Mesendoderm (in vitro differentiated cells): ENCODE measurements at regions not wholly inside any gene's neighbourhood (a gene's known extent, or its start where the extent isn't known, plus 50 kb on each side); places are given as distances from the start of the nearest gene placed in this dataset.
A peak's percentile ranks its signal among the peaks of the same experiment; 100 is the strongest.

ENCODE experiments used
- DNase-seq: peaks from one replicate; pipeline ENCODE4 v3.0.0; 2013
- H2AK5ac ChIP-seq: 2 replicates; pipeline ENCODE4 v1.6.1; 2013; ENCODE audit warnings: low read length, inconsistent platforms
- H2BK120ac ChIP-seq: 2 replicates; pipeline ENCODE4 v1.6.1; 2013; ENCODE audit warnings: low read depth, mild to moderate bottlenecking, low read length, moderate library complexity, mixed read lengths
- H2BK15ac ChIP-seq: replicated peaks from 2 replicates; pipeline ENCODE4 v1.6.1; 2013; ENCODE audit warnings: low read depth, mild to moderate bottlenecking, moderate library complexity
- H2BK5ac ChIP-seq: 2 replicates; pipeline ENCODE4 v1.6.1; 2013; ENCODE audit warnings: low read length, inconsistent platforms
- H3K18ac ChIP-seq: 2 replicates; pipeline ENCODE4 v1.6.1; 2013; ENCODE audit warnings: mild to moderate bottlenecking, low read length, mixed read lengths
- H3K23ac ChIP-seq: one replicate; pipeline ENCODE4 v1.6.1; 2013; ENCODE audit warnings: low read length
- H3K27ac ChIP-seq: 2 replicates; pipeline ENCODE4 v1.5.1; 2013; ENCODE audit warnings: low read depth, mild to moderate bottlenecking, inconsistent platforms, low read length, moderate library complexity
- H3K27me3 ChIP-seq: 2 replicates; pipeline ENCODE4 v1.6.1; 2013; ENCODE audit warnings: low read length, control low read depth, mild to moderate bottlenecking, inconsistent platforms; ENCODE audit not compliant: insufficient read depth, poor library complexity
- H3K36me3 ChIP-seq: 2 replicates; pipeline ENCODE4 v1.6.1; 2013; ENCODE audit warnings: low read length, inconsistent platforms; ENCODE audit not compliant: control insufficient read depth, insufficient read depth
- H3K4ac ChIP-seq: one replicate; pipeline ENCODE4 v1.6.1; 2013; ENCODE audit warnings: low read depth, mild to moderate bottlenecking, low read length, moderate library complexity
- H3K4me1 ChIP-seq: 2 replicates; pipeline ENCODE4 v1.6.1; 2013; ENCODE audit warnings: low read depth, low read length, inconsistent platforms; ENCODE audit not compliant: control insufficient read depth
- H3K4me2 ChIP-seq: 2 replicates; pipeline ENCODE4 v1.6.1; 2013; ENCODE audit warnings: low read length
- H3K4me3 ChIP-seq: 2 replicates; pipeline ENCODE4 v1.5.1; 2013; ENCODE audit warnings: mild to moderate bottlenecking, low read length
- H3K56ac ChIP-seq: one replicate; pipeline ENCODE4 v1.6.1; 2013; ENCODE audit warnings: low read length
- H3K79me1 ChIP-seq: 2 replicates; pipeline ENCODE4 v1.6.1; 2013; ENCODE audit warnings: low read length, inconsistent platforms
- H3K79me2 ChIP-seq: 2 replicates; pipeline ENCODE4 v1.6.1; 2013; ENCODE audit warnings: mild to moderate bottlenecking, low read length; ENCODE audit not compliant: control insufficient read depth, insufficient read depth
- H3K9ac ChIP-seq: 2 replicates; pipeline ENCODE4 v1.6.1; 2013; ENCODE audit warnings: low read length, inconsistent platforms
- H4K5ac ChIP-seq: one replicate; pipeline ENCODE4 v1.6.1; 2013; ENCODE audit warnings: low read length
- H4K8ac ChIP-seq: one replicate; pipeline ENCODE4 v1.6.1; 2013; ENCODE audit warnings: low read depth, mild to moderate bottlenecking, control low read depth, low read length, moderate library complexity
- WGBS: extraction: QIAGEN DNeasy Blood & Tissue Kit; methylation state at CpG from one replicate; pipeline ENCODE4 v1.1.7; 2013; ENCODE audit warnings: low lambda C conversion rate, missing lambda C conversion rate; ENCODE audit not compliant: insufficient coverage; ENCODE audit errors: extremely low coverage; 5-methylcytosine and 5-hydroxymethylcytosine counted together

DNA sequence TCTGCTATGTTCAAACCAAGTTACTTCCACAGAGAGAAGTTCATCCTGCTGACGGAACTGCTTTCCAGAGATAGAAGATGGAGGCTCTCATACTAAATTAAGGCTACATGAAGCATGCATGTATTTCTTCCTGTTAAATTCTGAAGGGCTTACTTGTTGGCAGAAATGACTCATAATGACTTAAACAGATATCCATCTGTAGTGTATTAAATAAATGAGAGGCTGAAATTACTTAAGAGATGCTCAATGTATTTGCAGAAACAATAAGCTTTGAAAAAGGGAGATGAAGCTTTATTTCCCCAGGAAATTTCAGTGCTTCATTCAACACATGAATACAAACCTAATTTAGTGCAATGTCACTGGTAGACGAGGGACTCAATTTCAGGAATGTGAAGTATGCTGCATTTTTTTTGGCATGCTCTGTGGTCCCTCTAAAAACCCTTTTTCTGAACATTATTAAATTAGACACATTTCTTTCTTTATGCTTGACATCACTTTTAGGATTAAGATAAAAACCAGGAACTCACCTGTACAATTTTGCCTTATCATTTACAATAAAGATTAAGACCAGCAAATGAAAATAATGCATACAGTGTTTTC is 759.1 kb upstream of the POU3F4 start:
- Histone ChIP-seq H3K4me2 (no peak overlapping the region), H3K4me1 (no peaks in the 10 kb centered on the region), H3K79me2 (no peaks in the 10 kb centered on the region), H2BK15ac (no peak overlapping the region), H3K36me3 (no peaks in the 10 kb centered on the region), H2AK5ac (no peak overlapping the region), H3K18ac (no peak overlapping the region), H2BK120ac (no peak overlapping the region), H3K27me3 (no peaks in the 10 kb centered on the region), H2BK5ac (no peak overlapping the region), H3K9ac (no peak overlapping the region), H3K27ac (no peak overlapping the region), H3K79me1 (no peaks in the 10 kb centered on the region), H4K5ac (no peak overlapping the region), H3K23ac (no peak overlapping the region), H3K56ac (no peak overlapping the region), H3K4me3 (no peak overlapping the region), H4K8ac (no peak overlapping the region), H3K4ac (no peak overlapping the region)
- no CpG with 5 or more reads among the region's 2 CpGs for WGBS
- peak; percentile 18 for DNase-seq

GRCh38 chrX:82756272-82756671 is 751.8 kb upstream of the POU3F4 start:
- Histone ChIP-seq H3K9ac (no peak overlapping the region), H4K5ac (no peak overlapping the region), H3K36me3 (no peaks in the 10 kb centered on the region), H2BK120ac (no peak overlapping the region), H3K27ac (no peak overlapping the region), H2BK5ac (no peak overlapping the region), H2BK15ac (no peak overlapping the region), H3K18ac (no peak overlapping the region), H3K79me2 (no peaks in the 10 kb centered on the region), H3K4ac (no peak overlapping the region), H4K8ac (no peak overlapping the region), H3K23ac (no peak overlapping the region), H3K4me1 (no peaks in the 10 kb centered on the region), H2AK5ac (no peak overlapping the region), H3K27me3 (no peaks in the 10 kb centered on the region), H3K79me1 (no peaks in the 10 kb centered on the region), H3K56ac (no peak overlapping the region), H3K4me2 (no peak overlapping the region), H3K4me3 (no peak overlapping the region)
- no CpG with 5 or more reads among the region's 6 CpGs for WGBS
- DNase-seq = no peak

DNA sequence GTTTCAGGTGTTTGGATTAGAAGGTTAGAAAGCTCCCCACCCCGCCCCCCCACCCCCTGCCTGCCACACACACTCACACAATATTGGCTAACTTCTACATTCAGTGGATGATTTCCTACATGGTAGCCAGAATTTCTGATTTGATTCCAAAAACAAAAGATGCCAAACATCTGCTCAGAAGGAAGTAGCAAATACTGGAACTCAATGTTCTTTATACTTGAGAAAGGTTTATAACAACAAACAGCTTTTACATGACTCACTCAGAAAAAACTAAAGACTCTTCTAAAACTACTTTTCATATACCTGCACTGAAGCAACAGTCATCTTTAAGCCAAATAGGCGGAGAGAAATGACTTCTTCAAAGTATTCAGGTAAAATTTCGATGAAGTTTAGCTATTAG is 750.5 kb upstream of the POU3F4 start:
- no peak overlapping the region for H3K9ac ChIP-seq
- no peak overlapping the region for H2BK15ac ChIP-seq
- H3K4ac ChIP-seq = no peak overlapping the region
- no peak overlapping the region for H4K8ac ChIP-seq
- H3K4me3 ChIP-seq = no peak overlapping the region
- no peak overlapping the region for H3K56ac ChIP-seq
- H3K23ac ChIP-seq = no peak overlapping the region
- H3K18ac ChIP-seq = no peak overlapping the region
- no peak overlapping the region for H2BK120ac ChIP-seq
- no peak overlapping the region for H4K5ac ChIP-seq
- no peaks in the 10 kb centered on the region for H3K79me1 ChIP-seq
- DNase-seq = no peak
- H2AK5ac ChIP-seq = no peak overlapping the region
- no peak overlapping the region for H3K27ac ChIP-seq
- H3K27me3 ChIP-seq = no peaks in the 10 kb centered on the region
- WGBS = no CpG with 5 or more reads among the region's 3 CpGs
- H3K4me1 ChIP-seq = no peaks in the 10 kb centered on the region
- H3K36me3 ChIP-seq = no peaks in the 10 kb centered on the region
- no peaks in the 10 kb centered on the region for H3K79me2 ChIP-seq
- H2BK5ac ChIP-seq = no peak overlapping the region
- H3K4me2 ChIP-seq = no peak overlapping the region

DNA sequence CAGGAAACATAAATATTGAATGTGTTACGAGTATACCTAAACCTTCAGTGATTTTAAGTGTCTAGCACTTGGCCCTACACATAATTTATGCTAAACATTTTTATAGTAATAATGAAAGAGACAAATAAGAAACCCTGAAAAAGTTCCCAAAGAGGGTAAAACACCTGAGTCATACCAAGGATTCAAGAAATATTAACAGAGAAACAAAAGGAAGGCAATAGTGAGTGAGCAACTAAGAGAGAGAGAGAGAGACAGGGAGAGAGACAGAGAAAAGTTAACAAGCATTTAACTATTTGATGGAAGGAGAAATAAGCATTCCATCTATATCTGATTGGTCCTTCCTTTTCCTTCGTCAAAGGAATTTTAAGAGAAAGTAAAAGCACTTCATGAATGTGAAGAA is 743.6 kb upstream of the POU3F4 start:
- Histone ChIP-seq H2AK5ac (no peak overlapping the region), H3K36me3 (no peaks in the 10 kb centered on the region), H3K9ac (no peak overlapping the region), H3K79me2 (no peaks in the 10 kb centered on the region), H3K4me2 (no peak overlapping the region), H3K56ac (no peak overlapping the region), H3K18ac (no peak overlapping the region), H4K8ac (no peak overlapping the region), H3K4me3 (no peak overlapping the region), H4K5ac (no peak overlapping the region), H3K4me1 (no peaks in the 10 kb centered on the region), H3K23ac (no peak overlapping the region), H3K79me1 (no peaks in the 10 kb centered on the region), H2BK15ac (no peak overlapping the region), H2BK120ac (no peak overlapping the region), H3K27me3 (no peaks in the 10 kb centered on the region), H3K4ac (no peak overlapping the region), H2BK5ac (no peak overlapping the region), H3K27ac (no peak overlapping the region)
- DNase-seq = no peak
- no CpG with 5 or more reads among the region's 2 CpGs for WGBS

GRCh38 chrX:82765811-82766210 is 742.3 kb upstream of the POU3F4 start:
- Histone ChIP-seq H2BK120ac (no peak overlapping the region), H3K9ac (no peak overlapping the region), H3K27me3 (no peaks in the 10 kb centered on the region), H3K18ac (no peak overlapping the region), H2BK15ac (no peak overlapping the region), H3K36me3 (no peaks in the 10 kb centered on the region), H3K23ac (no peak overlapping the region), H3K27ac (no peak overlapping the region), H3K4me2 (no peak overlapping the region), H2AK5ac (no peak overlapping the region), H3K56ac (no peak overlapping the region), H3K79me2 (no peaks in the 10 kb centered on the region), H3K79me1 (no peaks in the 10 kb centered on the region), H3K4me3 (no peak overlapping the region), H4K8ac (no peak overlapping the region), H2BK5ac (no peak overlapping the region), H3K4ac (no peak overlapping the region), H3K4me1 (no peaks in the 10 kb centered on the region), H4K5ac (no peak overlapping the region)
- WGBS = no CpG with 5 or more reads among the region's 1 CpG
- no peak for DNase-seq

- Histone ChIP-seq H2AK5ac (no peak overlapping the region), H3K56ac (no peak overlapping the region), H3K79me2 (no peaks in the 10 kb centered on the region), H3K4ac (no peak overlapping the region), H3K27me3 (no peaks in the 10 kb centered on the region), H4K8ac (no peak overlapping the region), H2BK120ac (no peak overlapping the region), H4K5ac (no peak overlapping the region), H3K9ac (no peak overlapping the region), H3K36me3 (no peaks in the 10 kb centered on the region), H3K27ac (no peak overlapping the region), H3K4me2 (no peak overlapping the region), H3K18ac (no peak overlapping the region), H2BK15ac (no peak overlapping the region), H3K4me1 (no peaks in the 10 kb centered on the region), H3K4me3 (no peak overlapping the region), H3K23ac (no peak overlapping the region), H3K79me1 (no peaks in the 10 kb centered on the region), H2BK5ac (no peak overlapping the region)
- DNase-seq = no peak
- WGBS = no CpG with 5 or more reads among the region's 3 CpGs
Observed at GRCh38 chrX:82775426-82775825, 732.7 kb upstream of the POU3F4 start.
